ENCODE measurements at regions not wholly inside any gene's neighbourhood (a gene's known extent, or its start where the extent isn't known, plus 50 kb on each side); places are given as distances from the start of the nearest gene placed in this dataset.
"Not testable (repeated sequence)": the region's sequence is repeated elsewhere in the genome, so short reads cannot be mapped to it uniquely, and the experiment has no call there.

DNA sequence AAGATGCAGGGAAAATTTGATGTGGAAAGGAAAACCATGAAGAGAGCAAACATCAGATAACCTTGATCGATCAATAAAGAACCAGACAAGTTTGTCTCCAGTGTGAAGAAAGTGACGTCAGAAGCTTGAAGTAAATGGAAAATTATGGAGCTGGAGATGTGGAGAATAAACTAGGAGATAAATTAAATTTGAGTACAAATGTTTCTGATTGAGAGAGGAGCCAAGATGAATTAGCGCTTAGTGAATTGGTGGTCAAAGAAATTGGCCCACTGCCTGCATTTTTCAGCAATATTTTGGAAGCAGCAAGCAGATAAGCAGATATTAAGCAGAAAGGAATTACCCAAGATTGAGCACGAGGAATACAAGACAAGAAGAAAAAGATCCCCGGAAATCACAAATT is 567.3 kb upstream of the ZNF385D start:
- DNase-seq (ENCODE audit: low spot score): no peak

DNA sequence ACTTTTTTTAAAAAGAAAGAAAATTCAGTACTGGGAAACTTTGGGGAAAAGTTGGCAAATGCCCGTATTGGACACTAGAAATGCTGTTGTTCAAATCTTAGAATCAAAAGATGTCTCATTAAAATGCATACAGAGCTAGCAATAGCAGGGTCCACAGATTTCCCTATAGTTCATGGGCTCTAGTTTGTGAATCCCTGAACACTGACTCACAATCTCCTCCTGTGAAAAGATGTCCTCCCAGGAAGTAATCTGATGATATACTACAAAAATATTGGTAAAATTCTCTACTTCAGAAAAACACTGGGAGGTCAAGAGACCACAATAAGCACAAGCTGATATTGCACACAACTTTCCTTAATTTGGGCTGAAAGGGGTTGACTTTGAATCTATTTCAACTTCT is 568.4 kb upstream of the ZNF385D start:
- DNase-seq (ENCODE audit: low spot score): no peak

DNA sequence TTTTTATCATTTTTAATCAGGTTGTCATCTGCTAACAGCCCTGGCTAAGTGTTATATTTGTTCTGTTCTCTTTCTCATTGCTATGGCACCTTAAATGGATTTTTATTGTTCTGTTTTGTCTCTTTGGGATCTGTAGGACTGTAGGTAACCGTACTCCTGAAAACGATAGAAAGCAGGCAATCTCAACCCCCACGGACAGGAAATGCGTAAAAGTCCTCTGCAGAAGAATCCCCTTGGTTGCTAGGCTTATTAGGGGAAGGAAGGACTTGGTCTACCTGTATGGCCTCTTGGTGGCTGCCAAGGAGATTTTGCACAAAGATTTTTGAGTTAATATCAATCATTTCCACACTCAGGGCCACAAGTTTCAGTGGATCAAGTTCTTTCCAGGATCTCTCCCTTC is 571.9 kb upstream of the ZNF385D start:
- DNase-seq (ENCODE audit: low spot score): no peak

DNA sequence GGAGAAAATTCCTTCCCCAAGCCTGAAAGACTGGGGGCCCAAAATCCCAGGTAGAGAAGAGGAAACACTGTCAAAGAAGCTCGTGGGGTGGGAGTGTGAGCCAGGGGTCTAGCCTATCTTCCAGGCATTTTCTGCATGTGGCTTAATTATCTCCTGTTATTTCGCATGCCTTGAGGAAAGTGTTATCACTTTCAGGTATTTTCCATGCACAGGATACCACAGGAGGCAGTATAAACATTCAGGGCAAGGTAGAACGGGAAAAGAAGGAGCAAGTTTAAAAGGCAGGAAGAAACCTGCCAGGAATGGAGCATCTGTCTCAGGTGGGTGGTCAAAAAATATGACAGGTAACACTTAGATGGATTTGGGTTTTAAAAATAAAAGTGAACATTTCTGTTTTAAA is 575.3 kb upstream of the ZNF385D start:
- no peak for DNase-seq (ENCODE audit: low spot score)

DNA sequence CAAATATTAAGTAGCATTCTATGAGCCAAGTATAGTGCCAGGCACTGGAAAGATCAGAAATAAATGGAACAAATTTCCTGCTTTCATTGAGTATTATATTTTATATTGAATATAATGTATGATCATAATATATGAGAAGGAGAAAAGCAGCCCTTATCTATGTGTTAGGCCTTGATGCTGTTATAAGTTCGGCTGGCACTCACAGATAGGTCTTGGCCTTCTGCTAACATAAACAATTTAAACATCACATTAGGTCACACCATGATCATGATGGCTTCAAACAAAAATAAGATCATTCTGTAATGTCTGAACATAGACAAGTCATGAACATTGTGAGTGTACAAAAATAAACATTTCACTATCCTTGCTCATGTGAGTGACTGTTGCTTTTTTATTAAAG is 584.0 kb upstream of the ZNF385D start:
- DNase-seq (ENCODE audit: low spot score): no peak

DNA sequence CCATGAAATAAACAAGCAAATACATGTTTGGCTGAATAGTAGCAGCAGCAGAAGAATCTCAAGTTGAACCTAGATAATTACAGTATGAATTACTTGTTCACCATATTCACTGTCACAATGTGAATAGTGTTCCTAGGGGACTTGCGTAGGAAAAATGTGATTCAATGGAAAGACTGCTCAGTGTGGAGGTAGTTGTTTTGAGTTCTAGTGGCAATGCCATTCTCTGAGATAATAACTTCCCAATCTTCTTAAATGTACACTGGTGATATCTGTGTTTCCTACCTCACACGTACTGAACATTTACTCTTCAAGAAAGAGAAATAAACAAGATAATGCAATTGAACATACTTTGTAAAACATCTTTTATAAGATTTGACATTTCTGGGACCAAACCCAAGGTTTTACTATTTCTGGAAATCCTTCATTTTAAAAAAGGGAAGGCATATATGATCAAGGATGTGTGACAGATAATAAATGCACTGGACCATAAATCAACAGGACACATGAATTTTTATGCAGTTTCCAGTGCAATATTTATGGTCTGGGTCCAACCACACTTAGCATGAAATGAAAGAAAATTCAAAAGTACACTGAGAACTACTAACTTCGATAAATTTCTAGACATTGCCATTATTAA is 598.3 kb upstream of the ZNF385D start:
- DNase-seq (ENCODE audit: low spot score): no peak

DNA sequence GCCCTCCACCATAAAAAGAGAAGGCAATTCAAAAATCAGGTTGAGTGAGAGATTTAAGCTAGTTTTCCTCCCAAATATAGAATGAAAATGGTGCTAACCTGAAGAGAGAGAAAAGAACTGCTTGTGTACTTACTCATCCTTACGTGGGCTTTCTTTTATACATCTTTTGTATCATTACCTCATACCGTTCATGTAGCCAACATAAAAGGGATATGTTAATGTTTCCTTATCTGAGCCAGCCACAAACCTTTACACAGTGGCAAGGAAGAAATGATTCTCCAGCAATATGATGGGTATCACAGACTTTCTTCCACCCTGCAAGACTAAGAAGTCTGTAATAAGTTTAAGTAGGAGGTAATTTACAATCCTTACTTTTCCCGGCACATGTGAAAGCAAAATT is 600.8 kb upstream of the ZNF385D start:
- no peak for DNase-seq (ENCODE audit: low spot score)

DNA sequence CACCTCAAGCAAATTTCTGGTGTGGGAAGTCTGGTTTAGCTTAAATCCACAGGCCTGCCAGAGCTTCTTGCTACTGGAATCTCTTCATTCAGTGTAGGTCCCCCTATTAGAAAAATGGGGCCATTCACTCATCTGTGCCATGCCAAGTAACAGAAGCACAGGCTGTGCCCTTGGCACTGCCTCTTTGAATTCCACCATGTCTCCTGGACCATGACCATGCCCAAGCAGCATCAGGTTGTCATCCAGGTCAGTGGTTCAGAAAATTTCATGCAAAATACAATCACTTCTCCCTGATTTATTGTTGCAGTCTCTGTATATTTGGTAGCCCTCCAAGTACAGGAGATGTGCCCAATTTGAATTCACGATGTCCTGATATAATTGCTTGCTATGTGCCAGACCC is 602.1 kb upstream of the ZNF385D start:
- DNase-seq (ENCODE audit: low spot score): no peak

DNA sequence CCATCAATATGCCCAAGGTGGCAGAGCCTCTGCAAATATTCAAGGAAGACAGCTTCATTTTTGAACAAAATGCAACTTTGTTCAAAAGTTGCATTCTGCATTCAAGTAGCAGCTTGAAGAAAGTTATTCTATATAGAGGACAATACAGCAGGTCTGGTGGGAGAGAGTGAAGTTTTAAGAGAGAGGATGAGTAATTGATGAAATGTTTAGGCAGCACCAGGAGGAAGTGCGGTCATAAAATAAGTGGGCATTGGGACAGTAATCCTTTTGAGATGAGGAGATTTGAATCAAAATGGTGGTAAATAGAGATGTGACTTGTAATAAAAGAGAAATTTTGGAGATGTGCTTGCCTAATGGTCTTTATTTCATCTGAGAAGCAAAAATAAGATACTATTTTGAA is 607.3 kb upstream of the ZNF385D start:
- DNase-seq (ENCODE audit: low spot score): no peak

DNA sequence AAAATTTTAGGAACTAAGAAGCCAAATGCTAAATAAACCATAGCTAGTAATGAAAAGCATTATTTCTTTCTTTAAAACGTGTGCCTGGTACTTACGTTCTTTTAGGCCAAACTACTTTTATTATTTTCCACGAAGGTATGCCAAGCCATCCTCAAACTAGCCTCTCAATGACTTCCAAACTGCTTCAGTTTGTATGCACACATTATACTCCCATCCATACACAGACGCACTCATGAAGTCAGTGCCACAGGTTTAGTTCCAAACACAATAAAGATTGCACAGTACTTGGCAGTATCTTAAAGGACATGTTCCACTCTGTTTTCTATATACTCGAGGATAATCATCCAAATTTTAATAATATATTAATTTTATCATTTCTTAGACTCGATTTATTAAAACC is 609.2 kb upstream of the ZNF385D start:
- no peak for DNase-seq (ENCODE audit: low spot score)

DNA sequence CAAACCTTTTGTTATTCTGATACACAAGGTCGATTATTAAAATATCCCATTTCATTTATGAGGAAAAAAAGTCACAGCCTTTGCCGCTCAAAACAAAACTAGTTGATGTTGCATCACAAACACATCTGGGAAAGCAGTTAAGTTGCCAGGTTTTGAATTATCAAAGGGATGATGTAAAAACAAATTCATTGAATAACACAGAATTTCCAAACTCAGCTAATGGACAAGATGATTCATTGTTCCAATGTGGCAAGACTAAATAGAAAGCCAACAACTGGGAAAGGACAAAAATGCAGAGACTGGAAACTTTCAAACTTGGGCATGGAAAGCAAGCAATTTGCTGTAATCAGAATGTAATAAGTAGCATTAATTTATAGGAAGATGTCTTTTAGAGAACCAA is 610.0 kb upstream of the ZNF385D start:
- DNase-seq (ENCODE audit: low spot score): no peak

DNA sequence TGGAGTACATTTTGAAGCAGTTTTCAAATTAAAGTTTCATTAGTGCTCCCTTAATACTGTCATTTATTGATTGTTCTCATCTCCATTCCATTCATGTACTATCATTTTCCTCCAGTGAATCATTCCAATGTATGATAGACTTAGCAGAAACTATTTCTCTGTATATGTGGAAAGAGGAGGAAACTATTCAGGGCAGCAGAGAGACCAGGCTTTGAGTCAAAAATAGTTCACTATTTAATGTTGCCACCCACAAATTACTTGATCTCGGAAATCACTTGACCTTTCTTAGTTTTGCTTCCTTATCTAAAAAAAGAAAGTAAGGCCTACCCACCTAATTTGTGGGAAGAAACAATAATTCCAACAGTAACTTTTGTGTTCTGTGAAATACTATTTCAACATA is 610.5 kb upstream of the ZNF385D start:
- DNase-seq (ENCODE audit: low spot score): no peak

DNA sequence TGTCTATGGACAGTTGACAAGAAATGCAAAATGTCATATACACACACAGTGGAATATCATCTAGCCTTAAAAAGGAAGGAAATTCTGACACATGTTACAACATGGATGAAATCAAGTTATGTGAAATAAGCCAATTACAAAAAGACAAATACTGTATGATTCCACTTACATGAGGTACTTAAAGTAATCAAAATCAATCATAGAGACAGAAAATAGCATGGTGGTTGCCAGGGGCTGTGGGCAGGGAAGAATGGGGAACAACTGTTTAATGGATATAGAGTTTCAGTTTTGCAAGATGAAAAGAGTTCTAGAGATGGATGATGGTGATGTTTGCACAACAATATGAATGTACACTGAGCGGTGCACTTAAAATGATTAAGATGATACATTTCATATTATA is 613.8 kb upstream of the ZNF385D start:
- DNase-seq (ENCODE audit: low spot score): no peak

DNA sequence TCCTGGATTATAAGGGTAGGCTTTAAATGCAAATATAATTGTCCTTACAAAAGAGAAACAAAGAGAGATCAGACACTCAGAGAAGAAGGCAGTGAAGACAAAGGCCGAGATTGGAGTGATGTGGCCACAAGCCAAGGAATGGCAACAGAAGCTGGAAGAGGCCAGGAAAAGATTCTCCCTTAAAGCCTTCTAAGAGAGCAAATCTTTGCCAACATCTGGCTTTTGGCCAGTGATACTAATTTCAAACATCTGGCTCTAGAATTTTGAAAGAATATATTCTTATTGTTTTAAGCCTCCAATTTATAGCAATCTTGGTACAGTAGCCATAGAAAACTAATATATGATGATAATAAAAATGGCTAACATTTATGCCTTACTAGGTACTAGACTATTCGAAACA is 615.8 kb upstream of the ZNF385D start:
- DNase-seq (ENCODE audit: low spot score): no peak

DNA sequence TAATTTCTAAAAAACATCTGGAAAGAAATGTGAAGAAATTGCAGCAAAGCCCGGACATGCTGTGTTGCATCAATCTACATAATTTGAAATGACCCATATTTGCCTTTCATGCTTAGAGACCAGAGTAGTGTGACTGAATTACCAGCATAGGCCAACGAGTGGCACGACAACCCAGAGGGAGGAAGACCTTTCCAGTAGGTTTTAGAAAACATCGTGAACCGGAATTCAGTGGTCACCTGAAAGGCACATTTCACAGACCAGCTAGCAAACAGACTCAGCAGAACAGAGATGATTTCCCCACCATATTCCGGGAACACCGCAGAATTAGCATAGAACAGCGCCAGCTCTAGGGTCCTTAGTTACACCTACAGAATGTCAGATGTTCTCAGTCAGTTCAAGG is 620.0 kb upstream of the ZNF385D start:
- DNase-seq (ENCODE audit: low spot score): no peak

DNA sequence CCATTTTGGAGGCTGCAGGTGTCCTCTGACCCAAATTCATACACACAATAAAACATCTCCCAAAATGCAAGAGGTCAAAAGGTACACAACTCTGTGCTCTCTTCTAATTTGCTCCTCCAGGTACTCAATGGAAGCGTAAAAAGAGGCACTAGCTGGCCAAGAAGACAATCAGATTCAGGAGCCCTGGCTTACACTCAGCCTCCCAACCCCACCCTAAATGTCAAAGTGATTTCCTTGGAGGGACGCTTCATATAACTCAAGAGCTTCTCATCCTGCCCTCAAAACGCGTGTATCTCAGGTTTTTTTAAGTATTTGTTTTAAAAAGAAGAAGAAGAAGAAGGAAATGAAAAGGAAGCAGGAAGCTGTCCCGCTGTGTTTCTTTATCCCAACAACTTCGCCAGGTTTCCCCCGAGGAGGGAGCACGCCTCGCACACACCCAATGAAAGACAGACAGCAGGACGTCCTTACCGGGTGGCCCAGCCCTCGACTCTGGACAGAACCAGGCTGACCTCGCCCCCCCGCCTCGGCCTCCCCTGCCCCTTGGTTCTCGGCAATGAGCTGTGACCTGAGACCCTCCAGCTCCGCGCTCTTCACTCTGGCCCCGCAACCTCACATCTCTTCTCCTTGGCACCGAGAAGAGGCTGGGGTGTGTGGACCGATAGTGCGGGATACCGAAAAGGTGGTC is 620.7 kb upstream of the ZNF385D start:
- no peak for DNase-seq (ENCODE audit: low spot score)

DNA sequence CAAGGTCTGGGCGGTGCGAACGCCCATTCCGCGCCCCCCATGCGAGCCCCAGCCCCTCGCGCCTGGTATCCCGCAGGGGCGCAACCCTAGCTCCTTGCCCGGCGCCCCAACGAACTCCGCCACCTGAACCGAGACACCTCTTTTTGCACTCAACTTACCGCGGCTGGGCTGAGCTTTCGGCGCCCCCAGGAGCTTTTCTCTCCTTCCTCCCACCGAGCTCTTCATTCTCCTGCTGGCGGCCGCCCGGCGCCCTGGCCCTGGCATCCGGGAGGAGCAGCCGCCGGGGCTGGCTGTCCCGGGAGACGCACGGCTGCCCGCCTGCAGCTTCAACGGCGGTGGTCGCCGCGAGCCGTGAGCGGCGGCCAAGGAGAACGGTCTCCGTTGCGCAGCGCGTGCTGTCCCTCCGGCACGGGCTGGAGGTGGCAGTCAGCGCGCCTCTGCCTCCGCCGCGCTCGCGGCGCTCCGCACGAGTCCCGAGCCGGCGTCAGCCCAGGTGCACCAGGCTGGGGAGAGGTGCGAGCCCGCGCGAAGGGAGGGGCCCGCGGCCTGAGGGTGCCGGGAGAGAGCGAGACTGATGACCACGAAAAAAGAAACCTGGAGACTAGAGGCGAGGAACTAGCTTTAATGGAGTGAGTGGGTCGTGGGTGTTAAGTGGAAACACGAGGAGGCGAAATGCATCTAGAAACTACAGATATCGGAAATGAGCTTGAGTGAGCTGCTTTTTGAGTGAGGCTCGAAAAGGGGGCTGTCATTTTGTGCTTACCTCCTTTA is 621.5 kb upstream of the ZNF385D start:
- peak; percentile 68 for DNase-seq (ENCODE audit: low spot score)

DNA sequence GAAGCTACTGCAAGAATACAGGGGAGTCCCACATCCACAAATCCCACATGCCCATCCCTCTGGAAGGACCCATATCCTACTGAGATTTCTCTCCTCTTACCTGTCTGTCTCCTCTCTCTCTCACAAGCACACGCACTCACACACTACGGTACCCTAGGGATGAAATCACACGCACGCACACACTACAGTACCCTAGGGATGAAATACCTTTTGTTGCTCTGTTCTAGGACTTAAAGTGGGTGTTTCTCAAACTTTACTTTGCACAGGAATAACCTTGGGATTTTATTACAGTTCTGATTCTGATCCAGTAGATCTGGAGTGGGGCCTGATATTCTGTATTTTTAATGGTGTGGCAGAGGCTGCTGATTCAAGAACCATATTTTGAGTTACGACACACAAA is 622.2 kb upstream of the ZNF385D start:
- DNase-seq (ENCODE audit: low spot score): no peak

DNA sequence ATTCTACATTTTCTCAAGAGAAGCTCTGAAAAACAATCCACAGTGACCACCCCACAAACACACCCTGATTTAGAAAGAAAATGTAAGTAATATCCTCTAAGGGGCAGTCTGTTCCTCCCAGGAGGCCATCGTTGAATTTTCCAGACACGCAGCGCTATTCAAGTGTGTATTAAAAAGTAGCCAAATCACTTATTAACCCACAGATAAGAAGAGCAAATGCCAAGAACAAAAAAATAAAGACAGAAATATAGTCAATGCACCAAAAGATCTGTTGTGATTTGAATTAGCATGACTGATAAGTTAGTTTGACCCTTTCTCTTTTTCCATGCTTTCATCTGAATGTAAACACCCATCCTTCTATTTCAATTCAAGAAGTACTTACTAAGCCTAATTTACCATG is 622.8 kb upstream of the ZNF385D start:
- no peak for DNase-seq (ENCODE audit: low spot score)

DNA sequence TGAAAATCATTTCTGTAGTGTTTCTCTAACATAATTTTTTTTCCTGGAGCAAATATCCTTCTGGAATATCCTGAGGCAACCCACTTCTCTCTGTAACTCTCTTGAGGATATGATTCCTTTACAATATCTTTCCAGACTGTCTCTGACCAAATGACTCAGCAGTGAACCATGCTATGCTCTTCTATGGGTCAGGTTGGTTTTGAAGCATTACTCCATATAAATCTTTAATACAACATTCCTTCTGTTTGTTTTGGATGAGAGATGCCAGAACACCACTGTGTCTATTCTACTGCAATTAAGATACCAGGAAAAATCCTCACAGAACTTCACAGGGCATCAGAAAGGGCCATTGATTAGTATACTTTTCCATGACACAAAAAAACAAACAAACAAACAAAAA is 626.4 kb upstream of the ZNF385D start:
- DNase-seq (ENCODE audit: low spot score): no peak

DNA sequence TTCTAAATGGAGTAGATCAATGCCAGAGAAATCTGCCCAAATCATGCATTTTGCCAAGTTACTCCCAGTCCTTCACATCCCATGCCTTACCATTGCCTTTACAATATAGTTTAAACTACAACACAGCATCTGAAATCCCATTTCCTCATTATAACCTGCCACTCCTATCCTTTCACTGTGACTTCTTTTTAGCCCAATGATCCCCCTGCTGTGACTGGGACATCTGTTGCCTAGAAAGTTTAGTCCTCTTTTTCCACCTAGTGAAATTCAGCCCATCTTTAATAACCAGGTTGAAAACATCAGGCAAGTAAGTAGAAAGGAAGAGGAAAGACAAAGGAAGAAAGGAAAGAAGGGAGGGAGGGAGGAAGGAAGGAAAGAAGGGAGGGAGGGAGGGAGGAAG is 627.9 kb upstream of the ZNF385D start:
- no peak for DNase-seq (ENCODE audit: low spot score)

DNA sequence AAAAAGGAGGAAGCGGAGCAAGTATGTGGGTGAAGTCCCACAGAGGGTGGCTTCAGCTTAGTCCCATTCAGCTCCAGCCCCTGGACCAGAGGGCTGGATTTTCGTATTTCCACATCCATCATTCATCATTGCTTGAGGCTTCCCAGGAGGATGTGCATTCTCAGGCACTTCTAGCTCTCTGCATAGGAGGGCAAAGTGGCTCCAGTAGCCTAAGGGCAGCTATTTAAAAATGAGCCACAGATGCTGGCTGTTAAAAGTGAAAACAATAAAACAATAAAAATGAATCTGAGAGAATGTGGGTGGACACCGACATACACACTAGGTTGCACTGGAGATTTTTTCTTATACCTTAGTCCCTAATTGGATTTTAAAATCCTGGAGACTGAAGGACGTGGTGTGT is 629.2 kb upstream of the ZNF385D start:
- no peak for DNase-seq (ENCODE audit: low spot score)

DNA sequence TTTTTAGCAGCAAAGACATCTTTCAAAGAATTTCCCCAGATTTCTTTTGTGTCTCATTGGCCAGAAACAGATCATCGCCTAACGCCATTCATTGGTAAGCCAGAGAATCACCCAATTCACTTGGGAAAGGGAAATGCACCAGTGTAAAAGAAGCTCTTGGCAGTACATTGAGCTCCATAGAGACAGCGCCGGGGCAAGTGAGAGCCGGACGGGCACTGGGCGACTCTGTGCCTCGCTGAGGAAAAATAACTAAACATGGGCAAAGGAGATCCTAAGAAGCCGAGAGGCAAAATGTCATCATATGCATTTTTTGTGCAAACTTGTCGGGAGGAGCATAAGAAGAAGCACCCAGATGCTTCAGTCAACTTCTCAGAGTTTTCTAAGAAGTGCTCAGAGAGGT is 630.6 kb upstream of the ZNF385D start:
- not testable (repeated sequence) for DNase-seq (ENCODE audit: low spot score)

DNA sequence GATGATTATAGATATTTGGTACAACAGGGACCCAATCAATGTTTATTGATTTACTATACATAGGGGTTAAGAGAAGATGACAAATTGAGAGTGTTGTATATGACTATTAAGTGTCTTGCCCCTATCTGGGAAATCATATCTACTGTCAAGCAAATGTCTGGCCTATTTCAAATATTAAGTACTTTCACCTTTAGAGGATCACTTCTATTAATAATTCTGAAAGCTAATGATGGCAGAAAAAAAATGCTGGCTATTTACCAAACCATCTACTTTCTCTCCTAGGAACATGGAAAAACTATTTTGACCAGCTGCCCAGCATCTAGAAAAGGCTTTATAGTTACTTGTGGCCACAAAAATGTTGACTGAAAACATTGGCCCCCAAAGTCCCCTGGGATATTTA is 632.3 kb upstream of the ZNF385D start:
- DNase-seq (ENCODE audit: low spot score): no peak

Measured in left forelimb (tissue), 1 donor.